ENCODE measurements at regions not wholly inside any gene's neighbourhood (a gene's known extent, or its start where the extent isn't known, plus 50 kb on each side); places are given as distances from the start of the nearest gene placed in this dataset.

DNA sequence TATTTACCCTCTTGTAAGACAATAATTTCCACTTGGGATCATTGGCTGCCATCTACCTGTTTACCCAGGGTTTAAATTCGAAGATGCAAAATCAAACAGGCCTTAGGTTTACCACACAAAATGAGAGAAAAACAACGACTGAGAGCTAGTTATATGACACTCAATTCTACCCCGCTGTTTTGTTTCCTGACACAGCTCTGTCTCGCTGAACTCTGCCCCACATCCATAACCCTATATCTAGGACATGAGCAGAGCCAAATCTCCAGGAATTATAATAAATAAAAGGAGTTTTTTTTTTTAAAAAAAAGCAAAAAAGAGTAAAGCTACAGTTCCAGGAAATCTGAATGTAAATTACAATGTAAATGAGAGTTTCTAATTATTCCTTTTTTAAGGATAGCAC is 165.4 kb upstream of the NR2F2 start:
- TF ChIP-seq, protein P1, sequence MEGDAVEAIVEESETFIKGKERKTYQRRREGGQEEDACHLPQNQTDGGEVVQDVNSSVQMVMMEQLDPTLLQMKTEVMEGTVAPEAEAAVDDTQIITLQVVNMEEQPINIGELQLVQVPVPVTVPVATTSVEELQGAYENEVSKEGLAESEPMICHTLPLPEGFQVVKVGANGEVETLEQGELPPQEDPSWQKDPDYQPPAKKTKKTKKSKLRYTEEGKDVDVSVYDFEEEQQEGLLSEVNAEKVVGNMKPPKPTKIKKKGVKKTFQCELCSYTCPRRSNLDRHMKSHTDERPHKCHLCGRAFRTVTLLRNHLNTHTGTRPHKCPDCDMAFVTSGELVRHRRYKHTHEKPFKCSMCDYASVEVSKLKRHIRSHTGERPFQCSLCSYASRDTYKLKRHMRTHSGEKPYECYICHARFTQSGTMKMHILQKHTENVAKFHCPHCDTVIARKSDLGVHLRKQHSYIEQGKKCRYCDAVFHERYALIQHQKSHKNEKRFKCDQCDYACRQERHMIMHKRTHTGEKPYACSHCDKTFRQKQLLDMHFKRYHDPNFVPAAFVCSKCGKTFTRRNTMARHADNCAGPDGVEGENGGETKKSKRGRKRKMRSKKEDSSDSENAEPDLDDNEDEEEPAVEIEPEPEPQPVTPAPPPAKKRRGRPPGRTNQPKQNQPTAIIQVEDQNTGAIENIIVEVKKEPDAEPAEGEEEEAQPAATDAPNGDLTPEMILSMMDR (IDR thresholded peaks at IDR 0.05) = no peak
- TF ChIP-seq EP300 (IDR thresholded peaks at IDR 0.05) (no peak), POLR2A (IDR thresholded peaks at IDR 0.05) (no peak)
